HG02884 (cell line): ENCODE measurements at regions not wholly inside any gene's neighbourhood (a gene's known extent, or its start where the extent isn't known, plus 50 kb on each side); places are given as distances from the start of the nearest gene placed in this dataset.
"Not testable (repeated sequence)": the region's sequence is repeated elsewhere in the genome, so short reads cannot be mapped to it uniquely, and the experiment has no call there.

Experiments used
- ATAC-seq: cut with Tn5 transposase; IDR thresholded peaks from one replicate; pipeline ENCODE4 v1.9.1; 2021; ENCODE audit warnings: mild to moderate bottlenecking, moderate library complexity; ENCODE audit not compliant: unreplicated experiment

- ATAC-seq, result no peak
Measured at GRCh38 chr6:106728296-106728870, 99.0 kb downstream of the QRSL1 start.

- ATAC-seq, result no peak
Measured at GRCh38 chr6:106727480-106728149, 98.2 kb downstream of the QRSL1 start.

- ATAC-seq, result no peak
Measured at GRCh38 chr6:106724848-106725247, 95.5 kb downstream of the QRSL1 start.

- no peak for ATAC-seq
Measured at GRCh38 chr6:106724337-106724736, 95.0 kb downstream of the QRSL1 start.

- ATAC-seq, result not testable (repeated sequence)
Measured at GRCh38 chr6:106723419-106723818, 94.0 kb downstream of the QRSL1 start.

- not testable (repeated sequence) for ATAC-seq
Measured at GRCh38 chr6:106721189-106721588, 91.8 kb downstream of the QRSL1 start.
